Uterus (tissue), 2 donors: ENCODE measurements at regions not wholly inside any gene's neighbourhood (a gene's known extent, or its start where the extent isn't known, plus 50 kb on each side); places are given as distances from the start of the nearest gene placed in this dataset.

ENCODE experiments used
- CTCF ChIP-seq, 4 experiments: fragments of 200-600 bp in 2 of 4; fragments of 450-650 bp in 2 of 4; sonication (generic) in 2 of 4; IDR thresholded peaks; one replicate each; pipeline ENCODE4 v1.5.1; 2016 to 2019; ENCODE audit warnings: antibody characterized with exemption in 4 of 4, mild to moderate bottlenecking in 2 of 4, moderate library complexity in 1 of 4
- POLR2A ChIP-seq, 2 donors: fragments of 450-650 bp; IDR thresholded peaks; one replicate each; pipeline ENCODE4 v1.6.1; 2016; ENCODE audit warnings: antibody characterized with exemption in 2 of 2, mild to moderate bottlenecking in 1 of 2, moderate library complexity in 1 of 2

- TF ChIP-seq CTCF (IDR thresholded peaks at IDR 0.05) (no peak), POLR2A (IDR thresholded peaks at IDR 0.05) (no peak)
These were observed 178.3 kb downstream of the TRIB2 start for GRCh38 chr2:12895017-12895416.
